ENCODE measurements at regions not wholly inside any gene's neighbourhood (a gene's known extent, or its start where the extent isn't known, plus 50 kb on each side); places are given as distances from the start of the nearest gene placed in this dataset.

GRCh38 chr6:8513174-8513573 is 77.8 kb upstream of the SLC35B3 start:
- no peaks in the 10 kb centered on the region for H3K36me3 ChIP-seq (ENCODE audit: control insufficient read depth in 1 of 2, insufficient read depth in 2 of 2, low read length in 2 of 2)
- TF ChIP-seq SIN3A (IDR thresholded peaks at IDR 0.05; ENCODE audit: low read depth) (no peak), YY1 (IDR thresholded peaks at IDR 0.05; ENCODE audit: extremely low read depth, insufficient replicate concordance, low read depth, low read length) (no peak), ZBTB33 (IDR thresholded peaks at IDR 0.05; ENCODE audit: extremely low read depth, insufficient replicate concordance, low read length) (no peak), FOSL1 (IDR thresholded peaks at IDR 0.05; ENCODE audit: low read depth) (no peak), TCF7L2 (IDR thresholded peaks at IDR 0.05; ENCODE audit: borderline replicate concordance, extremely low read depth, insufficient read depth, insufficient read length) (no peak), ZNF274 (IDR thresholded peaks at IDR 0.05; ENCODE audit: low read depth, low read length) (no peak), ZFX (IDR thresholded peaks at IDR 0.05) (no peak), POLR2A (IDR thresholded peaks at IDR 0.05; ENCODE audit: borderline replicate concordance, extremely low read depth, insufficient read depth, insufficient read length) (no peak), MAX (IDR thresholded peaks at IDR 0.05) (no peak)
- POLR2A ChIA-PET = no interaction called here
- no peaks in the 10 kb centered on the region for H4K20me1 ChIP-seq (ENCODE audit: insufficient read depth)
- ATAC-seq = no peak
- no peak for DNase-seq (ENCODE audit: low read depth, low spot score)
- intact Hi-C loops (cut with micrococcal nuclease) = no loop called here
- no peaks in the 10 kb centered on the region for H3K9me2 ChIP-seq (ENCODE audit: insufficient read depth)
- H3K4me1 ChIP-seq (ENCODE audit: control insufficient read depth in 1 of 2, insufficient read depth in 2 of 2, low read length in 2 of 2) = no peaks in the 10 kb centered on the region
- H2AFZ ChIP-seq (ENCODE audit: low read depth, low read length, poor library complexity, severe bottlenecking) = no peak overlapping the region
- H3K27ac ChIP-seq (ENCODE audit: low read depth, low read length) = no peak overlapping the region
- H3K27me3 ChIP-seq (ENCODE audit: insufficient read depth, low read length) = no peaks in the 10 kb centered on the region; the same call in 1 of the 2 replicates
- H3K4me3 ChIP-seq (replicated peaks in 1 of 2; ENCODE audit: low read depth in 1 of 2, low read length in 2 of 2) = no peak overlapping the region
- RAD21 ChIA-PET (ENCODE audit: low non-redundant PET in 1 of 2, low total read pairs in 2 of 2, uncharacterized antibody in 2 of 2, unreplicated experiment in 2 of 2) = no interaction called here
- no peak overlapping the region for H3K9ac ChIP-seq (ENCODE audit: low read length)
- H3K9me3 ChIP-seq (ENCODE audit: control insufficient read depth in 1 of 2, insufficient read depth in 1 of 2, low read depth in 1 of 2, low read length in 2 of 2) = no peaks in the 10 kb centered on the region
- no peak overlapping the region for H3K4me2 ChIP-seq (ENCODE audit: low read length)
- BruUV-seq (replicated peaks) = no TSS peak
- no peaks in the 10 kb centered on the region for H3K79me2 ChIP-seq (ENCODE audit: insufficient read depth, low read length)
- CTCF ChIA-PET = no interaction called here
